HEK293 (cell line): ENCODE measurements at regions not wholly inside any gene's neighbourhood (a gene's known extent, or its start where the extent isn't known, plus 50 kb on each side); places are given as distances from the start of the nearest gene placed in this dataset.

ENCODE experiments used
- CTCF ChIP-seq: fragments of 450-650 bp; formaldehyde crosslinking; IDR thresholded peaks from 2 replicates; pipeline ENCODE4 v1.5.1; 2016; ENCODE audit warnings: missing biosample characterization, missing genetic modification characterization
- KLF17 ChIP-seq: fragments of 450-650 bp; formaldehyde crosslinking; IDR thresholded peaks from 2 replicates; pipeline ENCODE4 v1.5.1; 2016; ENCODE audit warnings: missing biosample characterization, missing genetic modification characterization
- ZBTB17 ChIP-seq: fragments of 450-650 bp; formaldehyde crosslinking; IDR thresholded peaks from 2 replicates; pipeline ENCODE4 v1.5.1; 2016; ENCODE audit warnings: missing biosample characterization, missing genetic modification characterization

GRCh38 chr6:8918196-8918595, 482.9 kb upstream of the SLC35B3 start:
- TF ChIP-seq ZBTB17 (tag by site-specific recombination) = no peak
- no peak for TF ChIP-seq KLF17
- no peak for TF ChIP-seq CTCF (tag by site-specific recombination)
